GF-D8 (cell line): ENCODE measurements at regions not wholly inside any gene's neighbourhood (a gene's known extent, or its start where the extent isn't known, plus 50 kb on each side); places are given as distances from the start of the nearest gene placed in this dataset.

Source experiments
- DNase-seq: peaks from one replicate; lab custom pipeline; 2025; lab: John Stamatoyannopoulos, UW

DNA sequence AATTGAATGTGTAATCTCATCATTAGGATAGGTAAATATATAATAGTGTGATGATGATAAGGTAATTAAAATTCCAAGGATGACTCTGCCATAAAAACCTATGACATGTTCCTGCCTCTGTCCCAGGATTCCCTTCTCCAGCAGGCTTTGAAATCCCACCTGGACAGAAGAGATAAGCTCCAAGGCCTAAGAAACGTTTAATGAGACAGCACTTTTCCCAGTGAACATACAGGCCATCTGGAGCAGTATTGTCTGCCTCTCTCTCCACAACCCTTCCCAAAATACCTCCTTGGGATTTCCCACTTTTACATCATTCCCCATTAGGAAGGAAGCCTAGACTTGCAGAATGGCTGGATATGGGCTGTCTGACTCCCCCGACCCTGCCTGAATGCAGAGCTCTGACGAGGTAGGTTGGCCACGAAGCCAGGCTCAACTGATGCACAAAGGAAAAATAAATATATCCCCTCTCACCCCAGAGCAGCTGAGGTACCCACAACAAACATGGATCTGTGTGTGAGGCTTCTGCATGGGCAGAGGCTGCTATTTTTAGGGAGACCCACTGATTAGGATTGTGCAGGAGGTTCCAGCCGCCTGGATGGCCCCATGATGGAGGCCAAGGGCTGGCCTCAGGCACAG, 71.0 kb downstream of the TMPRSS5 start:
- no peak for DNase-seq

DNA sequence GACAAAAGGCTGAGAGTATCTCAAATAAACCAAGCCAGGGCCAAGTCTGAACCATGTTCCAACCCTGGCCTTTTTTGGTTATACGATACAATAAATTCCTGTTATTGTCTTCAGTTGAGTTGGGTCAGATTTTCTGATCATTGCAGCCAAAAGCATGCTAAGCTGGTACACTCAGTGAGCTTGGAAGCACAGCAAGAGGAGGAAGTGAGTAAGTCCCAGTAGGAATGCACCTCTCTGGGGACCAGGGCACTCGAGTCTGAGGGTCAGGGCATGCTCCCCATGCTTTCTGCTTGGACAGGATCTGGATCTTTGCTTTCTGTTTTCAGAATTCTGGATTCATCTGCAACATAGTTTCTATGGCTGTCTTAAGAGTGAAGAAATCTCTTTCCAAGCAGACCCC, 73.1 kb downstream of the TMPRSS5 start:
- DNase-seq = no peak

DNA sequence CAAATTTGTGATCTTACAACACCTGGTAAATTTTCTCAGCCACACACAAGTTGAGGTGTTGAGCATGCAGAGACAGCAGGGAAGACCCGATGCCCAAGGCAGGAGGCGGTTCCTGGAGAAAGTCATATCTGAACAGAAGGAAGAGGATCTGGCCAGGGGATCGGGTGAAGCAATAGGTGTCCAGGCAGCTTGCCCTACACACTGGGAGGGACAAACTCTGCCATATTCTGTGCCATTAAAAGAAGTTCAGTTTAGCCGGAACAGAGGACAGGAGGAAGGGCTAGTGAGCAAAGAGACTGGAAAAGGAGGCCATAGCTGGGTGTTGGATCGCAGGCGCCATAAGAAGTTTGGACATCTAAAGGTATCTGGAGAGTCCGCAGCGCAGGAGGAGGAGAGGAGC, 76.5 kb downstream of the TMPRSS5 start:
- no peak for DNase-seq

DNA sequence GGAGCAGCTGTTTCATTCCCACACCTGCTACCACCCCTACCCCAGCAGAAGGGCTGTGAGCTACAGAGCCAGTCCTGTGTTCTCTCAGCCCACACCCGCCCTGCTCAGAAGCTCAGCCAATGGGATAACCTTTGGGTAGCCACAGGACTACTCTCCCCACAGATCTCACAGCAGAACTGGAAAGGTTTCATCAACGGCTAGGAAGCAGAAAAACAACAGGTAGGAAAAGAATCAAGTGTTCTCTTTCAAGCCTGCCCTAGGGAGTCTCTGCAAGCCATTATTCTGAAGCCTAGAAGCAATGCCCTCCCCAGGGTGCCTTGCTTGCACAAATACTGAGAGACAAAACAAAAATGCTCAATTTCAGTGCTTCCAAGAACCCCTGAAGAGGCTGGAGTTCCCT, 77.2 kb downstream of the TMPRSS5 start:
- DNase-seq = no peak

DNA sequence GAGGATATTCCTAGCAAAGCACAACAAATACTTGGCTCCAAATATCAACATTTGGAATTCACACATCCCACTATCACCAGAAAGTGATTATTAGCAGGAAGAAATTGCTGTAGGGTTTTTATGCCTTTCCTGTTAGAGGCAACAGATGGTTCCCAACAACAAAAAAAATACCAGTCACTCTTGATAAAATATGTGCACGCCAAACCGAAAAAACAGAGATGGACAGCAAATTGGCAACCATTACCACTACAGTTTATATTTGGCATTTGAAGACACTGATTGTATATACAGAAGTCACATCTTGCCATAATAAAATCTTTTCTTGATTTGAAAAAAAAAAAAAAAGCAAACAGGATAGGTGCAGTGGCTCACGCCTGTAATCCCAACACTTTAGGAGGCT, 78.2 kb downstream of the TMPRSS5 start:
- no peak for DNase-seq

DNA sequence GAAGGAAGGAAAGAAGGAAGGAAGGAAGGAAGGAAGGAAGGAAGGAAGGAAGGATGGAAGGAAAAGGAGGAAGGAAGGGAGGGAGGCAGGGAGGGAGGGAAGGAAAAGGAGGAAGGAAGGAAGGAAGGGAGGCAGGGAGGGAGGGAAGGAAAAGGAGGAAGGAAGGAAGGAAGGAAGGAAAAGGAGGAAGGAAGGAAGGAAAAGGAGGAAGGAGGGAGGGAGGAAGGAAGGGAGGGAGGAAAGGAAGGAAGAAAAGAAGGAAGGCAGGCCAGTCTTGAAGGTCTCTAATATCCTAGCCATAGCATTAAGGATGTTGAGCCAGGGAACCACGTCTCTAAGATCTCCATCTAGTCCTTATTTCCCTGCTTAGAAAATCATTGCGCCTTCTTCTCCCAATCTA, 78.8 kb downstream of the TMPRSS5 start:
- no peak for DNase-seq

DNA sequence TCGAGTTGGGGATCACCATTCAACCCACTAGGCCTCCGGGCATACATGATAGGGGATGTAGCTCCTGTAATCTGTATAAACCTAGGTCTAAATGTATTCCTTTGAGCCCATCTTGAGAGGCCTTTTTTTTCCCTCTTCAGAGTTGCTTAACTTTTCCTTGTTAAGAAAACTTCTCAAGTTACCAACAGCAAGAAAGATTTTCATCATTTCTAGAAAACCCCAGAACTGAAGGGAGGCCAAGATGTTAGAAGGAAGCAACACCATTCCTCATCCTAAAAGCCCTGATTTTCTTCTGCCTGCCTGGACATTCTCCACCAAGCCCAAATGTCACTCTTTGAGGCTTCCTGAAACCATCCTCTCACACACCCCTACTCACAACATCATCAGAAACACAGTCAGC, 79.4 kb downstream of the TMPRSS5 start:
- no peak for DNase-seq

DNA sequence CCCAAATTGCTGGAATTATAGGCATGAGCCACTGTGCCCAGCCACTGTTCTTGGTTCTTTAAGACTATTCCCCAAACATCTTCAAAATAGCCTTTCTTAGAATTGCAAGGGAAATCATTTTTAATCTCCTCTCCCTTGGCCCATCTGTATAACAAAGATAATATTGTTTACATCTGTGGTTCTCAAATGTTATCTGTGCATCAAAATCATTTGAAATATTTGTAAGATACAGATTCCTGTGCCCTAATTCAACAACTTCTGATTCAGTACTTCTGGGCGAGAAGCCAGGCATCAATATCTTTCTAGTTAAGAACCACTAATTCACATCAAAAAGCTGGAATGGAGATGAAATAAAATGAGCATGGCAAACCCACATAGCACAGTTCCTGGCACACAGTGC, 83.0 kb downstream of the TMPRSS5 start:
- DNase-seq = no peak

DNA sequence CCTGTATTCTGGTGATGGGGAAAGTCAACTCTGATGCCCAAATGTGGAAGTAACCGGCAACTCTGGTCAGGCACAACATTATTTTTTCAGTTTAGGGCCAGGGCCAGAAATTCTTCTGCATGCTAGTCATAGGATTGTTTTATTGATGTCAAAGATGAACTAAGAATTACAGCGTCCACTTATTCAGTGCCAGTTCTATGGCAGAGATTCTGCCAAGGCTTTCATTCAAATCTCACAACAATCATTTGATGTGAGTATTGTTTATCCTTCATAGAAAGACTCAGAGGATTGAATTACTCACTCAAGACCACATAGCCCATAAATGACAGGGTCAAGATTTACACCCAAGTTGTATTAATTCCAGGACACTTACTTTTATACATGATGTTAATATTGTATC, 87.7 kb downstream of the TMPRSS5 start:
- no peak for DNase-seq

DNA sequence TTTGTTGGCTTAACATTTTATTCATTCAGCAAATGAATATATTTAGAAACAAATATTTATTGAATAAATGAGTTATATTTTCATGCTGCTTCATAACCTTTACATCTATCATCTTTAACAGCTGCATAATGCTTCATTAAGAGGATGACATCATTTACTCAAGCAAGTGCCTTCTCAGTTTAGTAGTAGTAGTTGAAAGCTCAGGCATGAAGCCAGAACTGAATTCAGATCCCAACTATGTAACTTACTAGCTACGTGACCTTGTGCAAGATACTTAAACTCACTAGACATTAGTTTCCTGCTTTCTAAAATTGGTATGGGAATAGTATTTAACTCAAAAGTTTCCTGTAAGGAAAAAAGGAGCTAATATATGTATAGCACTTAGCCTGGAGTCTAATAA, 90.3 kb downstream of the TMPRSS5 start:
- no peak for DNase-seq

DNA sequence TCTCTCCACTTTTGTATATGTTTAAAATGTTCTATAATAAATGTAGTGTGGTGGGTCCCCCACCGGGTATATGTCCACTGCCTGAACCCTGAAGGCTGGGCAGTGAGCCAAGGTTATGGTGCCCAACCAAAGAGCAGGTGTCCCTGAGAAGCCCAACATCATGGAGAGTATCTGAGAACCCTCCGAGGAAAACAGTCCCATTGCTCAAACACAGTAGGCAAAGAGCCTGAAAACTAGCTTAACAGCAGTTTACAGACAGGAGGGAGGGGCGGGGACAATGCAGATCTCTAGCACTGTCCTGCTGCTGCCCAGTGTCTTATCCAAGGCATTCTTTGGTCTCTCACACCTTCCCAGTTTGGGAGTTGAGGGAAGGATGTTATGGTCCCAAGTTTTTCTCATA, 91.0 kb downstream of the TMPRSS5 start:
- no peak for DNase-seq

DNA sequence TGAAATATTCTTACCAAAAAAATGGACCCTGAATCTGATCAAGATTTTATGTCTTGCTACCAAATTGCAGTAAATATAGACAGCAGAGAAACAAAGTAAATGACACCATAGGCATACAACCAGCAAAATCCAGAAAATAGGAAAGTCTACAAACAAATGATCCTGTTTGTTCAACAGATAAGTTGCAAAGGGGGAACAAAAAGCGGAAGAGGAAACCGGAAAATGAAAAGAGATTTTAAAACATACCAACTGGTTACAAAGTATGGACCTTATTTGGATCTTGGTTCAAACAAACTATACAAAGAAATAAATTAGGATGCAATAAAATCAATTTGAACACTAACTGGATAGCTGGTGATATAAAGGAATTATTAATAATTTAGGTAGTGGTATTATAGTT, 92.0 kb downstream of the TMPRSS5 start:
- DNase-seq = no peak

DNA sequence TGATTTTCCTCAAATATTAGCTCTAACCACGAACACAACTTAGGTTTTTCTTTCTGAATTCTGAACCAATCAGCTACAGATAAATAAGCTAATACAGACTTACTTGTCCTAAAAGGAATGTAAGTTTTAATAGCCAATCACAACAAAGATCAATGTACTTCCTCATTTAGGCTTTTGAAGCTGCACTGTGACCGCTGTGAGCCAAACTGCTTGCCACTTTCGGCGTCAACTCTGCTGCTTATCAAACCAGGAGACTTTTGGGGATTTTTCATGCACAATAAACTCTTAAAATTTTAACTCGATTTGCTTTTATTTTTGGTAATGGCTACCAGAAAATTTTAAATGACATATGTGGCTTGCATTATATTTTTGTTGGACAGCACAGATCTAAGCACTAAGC, 92.5 kb downstream of the TMPRSS5 start:
- no peak for DNase-seq

DNA sequence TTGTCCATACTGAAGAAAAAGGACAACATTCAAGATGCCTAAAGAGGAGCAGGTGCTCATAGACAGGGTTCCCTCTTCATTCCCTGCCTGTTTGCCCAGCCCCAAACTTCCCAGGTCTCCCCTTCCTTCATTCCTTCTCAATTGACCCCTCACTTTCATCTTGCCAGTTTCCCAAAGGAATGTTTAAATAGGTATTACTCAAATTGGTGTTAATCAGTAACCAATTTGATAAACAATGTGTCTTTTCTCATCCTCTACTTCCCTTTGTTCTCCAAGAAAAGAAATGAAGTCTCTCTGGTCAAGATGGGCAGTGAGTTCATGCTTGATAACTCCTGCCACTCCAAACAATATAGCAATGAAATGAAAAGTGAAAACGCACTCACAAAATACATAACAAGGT, 101.9 kb downstream of the TMPRSS5 start:
- DNase-seq = no peak

DNA sequence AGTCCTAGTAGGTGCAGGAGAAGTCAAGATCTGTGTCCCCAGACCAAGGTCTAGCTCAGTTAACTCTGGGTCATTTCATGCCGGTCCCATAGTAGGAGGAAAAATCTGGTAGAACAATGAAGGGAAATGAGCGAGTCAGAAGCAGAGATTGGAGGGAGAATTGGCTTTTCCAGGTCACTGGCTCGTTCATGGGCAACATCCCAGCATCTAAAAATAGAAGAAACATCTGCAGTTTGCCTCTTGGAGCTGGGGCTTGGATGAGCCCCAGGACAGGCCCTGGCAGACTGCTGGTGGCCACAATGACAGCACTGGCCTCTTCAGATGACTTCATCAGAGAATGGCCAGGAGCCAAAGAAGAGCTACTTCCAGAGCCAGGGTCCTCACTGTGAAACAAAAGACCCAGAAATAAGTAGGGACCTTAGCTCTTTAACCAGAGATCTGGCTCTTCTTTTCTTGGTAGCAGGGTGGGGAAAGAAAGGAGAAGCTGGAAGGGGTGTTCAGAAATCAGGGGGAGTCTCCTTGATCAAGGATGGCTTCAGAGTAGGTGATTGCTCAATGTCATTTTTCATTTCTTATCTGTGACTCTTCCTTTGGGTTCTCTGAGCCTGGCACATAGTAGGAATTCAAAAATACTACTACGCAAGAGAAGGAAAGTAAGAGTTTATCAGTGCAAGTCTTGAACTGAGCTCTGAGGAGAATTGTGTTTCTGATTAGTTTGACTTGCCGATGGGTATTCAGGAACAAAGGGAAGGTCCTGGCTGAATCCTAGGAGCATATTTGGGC, 102.6 kb downstream of the TMPRSS5 start:
- DNase-seq = no peak

DNA sequence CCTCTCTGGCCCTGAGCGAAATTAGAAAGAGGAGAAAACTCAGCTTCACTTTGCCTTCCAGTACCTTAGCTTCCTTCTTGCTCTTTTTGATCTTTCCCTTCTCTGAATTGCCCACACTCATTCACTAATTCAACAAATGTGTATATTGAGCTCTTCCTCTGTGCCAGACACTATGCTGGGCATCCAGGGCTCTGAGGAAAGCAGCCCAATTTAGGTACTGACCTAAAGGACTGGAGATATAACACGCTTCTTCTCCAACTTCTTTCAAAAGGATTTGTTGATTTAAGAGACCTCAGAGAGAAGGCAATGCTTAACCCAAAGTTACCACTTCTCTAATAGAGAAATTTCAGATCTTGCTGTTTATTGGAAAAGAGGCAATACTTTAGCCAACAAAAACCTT, 103.6 kb downstream of the TMPRSS5 start:
- DNase-seq = no peak

DNA sequence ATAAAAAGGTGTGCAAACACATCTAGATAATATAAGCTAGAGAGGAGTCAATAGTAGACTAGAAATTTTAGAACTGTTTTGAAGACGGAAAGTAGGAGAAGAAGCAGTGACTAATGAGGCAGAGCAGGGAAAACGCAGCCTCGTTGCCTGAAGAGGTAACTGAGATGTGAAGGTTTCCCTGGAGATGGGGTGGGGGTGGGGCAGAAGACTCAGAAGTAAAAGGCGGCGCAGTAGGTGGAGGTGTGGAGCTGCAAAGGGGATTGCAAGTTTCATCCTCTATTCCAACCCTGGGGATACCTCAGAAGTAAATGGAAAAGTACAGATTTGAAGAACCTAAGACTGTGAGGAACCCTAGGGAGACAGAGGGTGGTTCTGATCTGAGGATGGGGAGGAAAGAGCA, 109.5 kb downstream of the TMPRSS5 start:
- DNase-seq = no peak

DNA sequence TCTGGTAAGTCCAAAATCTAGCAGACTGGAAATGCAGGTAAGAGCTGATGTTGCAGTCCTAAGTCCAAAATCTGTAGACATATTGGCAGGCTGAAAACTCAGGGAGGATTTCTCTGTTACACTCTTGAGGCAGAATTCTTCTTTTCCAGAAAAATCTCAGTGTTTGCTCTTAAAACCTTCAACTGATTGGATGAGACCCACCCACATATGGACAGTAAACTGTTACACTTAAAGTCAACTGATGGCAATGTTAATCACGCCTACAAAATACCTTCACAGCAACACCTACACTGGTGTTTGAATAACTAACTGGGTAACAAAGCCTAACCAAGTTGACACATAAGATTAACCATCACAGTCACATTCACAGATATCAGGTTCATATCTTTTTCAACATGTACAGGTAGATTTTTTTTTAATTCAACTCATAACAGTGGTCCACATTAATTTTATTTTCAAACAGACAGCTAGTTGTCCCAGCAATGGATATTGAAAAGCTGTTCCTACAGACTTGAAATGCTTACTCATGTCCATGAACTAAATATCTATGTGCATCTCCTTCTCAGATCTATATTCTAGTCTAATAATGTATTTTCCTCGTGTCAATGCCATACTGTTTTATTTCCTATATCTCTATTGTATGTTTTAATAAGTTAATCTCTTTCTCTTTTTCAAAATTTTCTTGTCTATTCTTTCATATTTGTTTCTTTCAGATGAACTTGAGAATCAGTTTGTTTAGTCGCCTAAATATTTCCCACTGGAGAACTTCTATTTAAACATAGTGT, 110.1 kb downstream of the TMPRSS5 start:
- no peak for DNase-seq

DNA sequence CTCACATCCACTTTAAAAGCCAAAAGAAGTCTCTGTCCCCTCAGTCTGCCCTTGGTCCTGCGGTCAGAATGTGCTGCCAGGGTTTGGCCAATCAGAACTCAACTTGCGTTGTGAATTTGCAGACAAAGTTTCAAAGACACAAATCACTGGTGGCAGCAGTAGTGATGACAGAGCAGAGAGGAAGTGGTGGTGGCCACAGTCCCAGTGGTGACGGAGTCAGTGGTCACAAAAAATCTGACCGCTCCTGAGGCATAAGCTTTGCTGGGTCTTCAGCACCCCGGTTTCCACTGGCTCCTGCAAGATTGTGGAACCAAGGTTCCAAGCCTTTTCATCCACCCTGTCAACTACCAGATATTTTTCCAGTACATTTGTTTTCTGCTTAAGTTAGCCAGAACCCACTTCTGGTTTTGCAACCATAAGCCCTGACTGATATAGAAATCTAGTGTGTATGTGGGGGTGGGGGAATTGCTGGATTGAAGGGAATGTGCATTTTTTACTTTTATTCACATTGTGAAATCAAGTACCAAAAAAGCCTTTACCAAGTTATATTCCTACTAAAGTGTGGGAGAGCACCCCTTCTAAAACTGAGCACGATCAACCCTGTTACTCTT, 112.3 kb downstream of the TMPRSS5 start:
- DNase-seq = no peak

DNA sequence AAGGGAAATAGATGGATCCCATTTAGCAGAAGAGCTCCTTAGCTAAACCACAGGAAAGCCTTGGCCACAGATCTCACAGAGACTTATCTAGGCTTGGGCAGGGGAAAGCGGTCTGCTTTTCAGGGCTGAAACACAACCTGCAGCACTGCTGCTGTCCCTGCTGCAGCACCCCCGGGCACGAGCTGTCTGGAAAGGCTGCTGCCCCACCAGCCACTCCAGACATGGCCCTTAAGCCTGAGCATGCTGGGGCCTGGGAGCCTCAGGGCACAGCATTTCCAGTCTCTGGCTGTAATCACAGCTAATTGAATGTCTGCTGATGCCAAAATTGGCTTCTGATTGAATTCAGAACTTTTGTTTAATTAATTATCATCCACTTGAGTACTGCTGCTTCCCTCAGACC, 115.0 kb downstream of the TMPRSS5 start:
- DNase-seq = no peak

DNA sequence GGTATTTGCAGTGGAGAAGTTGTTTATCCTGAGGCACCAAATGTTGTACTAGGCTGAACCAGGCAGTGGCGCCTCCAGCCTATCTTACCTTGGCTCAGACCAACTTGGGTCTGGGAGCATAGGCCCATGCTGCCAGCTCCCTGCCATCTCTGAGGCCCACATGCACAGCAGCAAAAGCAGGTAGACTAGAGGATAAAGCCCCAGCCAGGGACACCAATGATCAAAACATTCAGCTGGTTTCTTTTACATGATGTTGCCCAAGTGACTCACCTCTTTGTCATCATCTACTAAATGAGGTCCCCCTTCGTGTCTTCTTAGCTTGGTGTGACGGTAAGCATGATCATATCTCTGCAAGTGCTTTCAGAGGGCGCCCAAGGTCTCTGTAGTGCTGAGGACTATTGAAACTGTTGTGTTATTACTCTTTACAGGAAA, 112.1 kb upstream of the DRD2 start:
- no peak for DNase-seq

DNA sequence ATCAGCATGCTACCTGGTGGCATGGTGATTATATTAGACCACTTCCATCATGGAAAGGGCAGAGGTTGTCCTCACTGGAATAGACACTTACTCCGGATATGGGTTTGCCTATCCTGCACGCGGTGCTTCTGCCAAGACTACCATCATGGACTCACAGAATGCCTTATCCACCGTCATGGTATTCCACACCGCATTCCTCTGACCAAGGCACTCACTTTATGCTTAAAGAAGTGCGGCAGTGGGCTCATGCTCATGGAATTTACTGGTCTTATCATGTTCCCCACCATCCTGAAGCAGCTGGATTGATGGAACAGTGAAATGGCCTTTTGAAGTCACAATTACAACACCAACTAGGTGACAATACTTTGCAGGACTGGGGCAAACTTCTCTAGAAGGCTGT, 109.2 kb upstream of the DRD2 start:
- DNase-seq = no peak

DNA sequence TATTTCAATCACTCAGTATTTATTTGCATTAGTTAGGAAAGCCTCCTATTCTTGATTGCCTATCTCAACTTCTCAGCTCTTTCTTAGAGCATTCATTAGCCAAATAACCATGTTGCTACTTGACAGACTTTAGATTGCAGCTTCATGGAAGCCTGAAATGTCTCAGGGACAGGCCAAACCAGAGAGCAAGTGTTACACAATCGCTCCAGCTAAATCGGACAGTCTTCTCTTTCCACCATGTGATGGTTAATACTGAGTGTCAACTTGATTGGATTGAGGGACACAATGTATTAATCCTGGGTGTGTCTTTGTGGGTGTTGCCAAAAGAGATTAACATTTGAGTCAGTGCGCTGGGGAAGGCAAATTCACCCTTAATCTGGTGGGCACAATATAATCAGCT, 106.5 kb upstream of the DRD2 start:
- DNase-seq = no peak
